SK-N-SH (cell line): ENCODE measurements at regions not wholly inside any gene's neighbourhood (a gene's known extent, or its start where the extent isn't known, plus 50 kb on each side); places are given as distances from the start of the nearest gene placed in this dataset.

ENCODE experiments used
- CTCF ChIP-seq: fragments of 200-600 bp; sonication (generic); IDR thresholded peaks from 2 replicates; pipeline ENCODE4 v1.6.1; 2017; ENCODE audit warnings: antibody characterized with exemption, mild to moderate bottlenecking, moderate library complexity
- EP300 ChIP-seq, 2 experiments: IDR thresholded peaks; 2 replicates each; pipeline versions ENCODE4 v1.4.0 to v1.6.1; 2012; ENCODE audit warnings: borderline replicate concordance in 1 of 2, low read depth in 1 of 2, low read length in 1 of 2
- RFX5 ChIP-seq: IDR thresholded peaks from 2 replicates; pipeline ENCODE4 v1.6.1; 2012; ENCODE audit warnings: mild to moderate bottlenecking, improper control_type of control experiment, low read length

GRCh38 chr18:39033312-39033711, 1467.7 kb upstream of the CELF4 start:
- no peak for TF ChIP-seq RFX5
- no peak for TF ChIP-seq CTCF
- no peak for TF ChIP-seq EP300 (IDR thresholded peaks at IDR 0.05; ENCODE audit: borderline replicate concordance in 1 of 2, low read depth in 1 of 2, low read length in 1 of 2)
